ENCODE measurements at regions not wholly inside any gene's neighbourhood (a gene's known extent, or its start where the extent isn't known, plus 50 kb on each side); places are given as distances from the start of the nearest gene placed in this dataset.
A peak's percentile ranks its signal among the peaks of the same experiment; 100 is the strongest.

GRCh38 chr1:182293119-182293589, 98.4 kb downstream of the GLUL start:
- DNase-seq, result no peak

GRCh38 chr1:182292193-182292741, 99.3 kb downstream of the GLUL start:
- DNase-seq, result no peak

- no peak for DNase-seq
These were observed 99.9 kb downstream of the GLUL start for GRCh38 chr1:182291584-182292192.

- DNase-seq, result no peak
These were observed 102.6 kb downstream of the GLUL start for GRCh38 chr1:182288749-182289604.

GRCh38 chr1:182286761-182287160, 104.8 kb downstream of the GLUL start:
- DNase-seq, result no peak

GRCh38 chr1:182283746-182284544, 107.6 kb downstream of the GLUL start:
- DNase-seq, result no peak

GRCh38 chr1:182281541-182281940, 110.0 kb downstream of the GLUL start:
- no peak for DNase-seq

- DNase-seq, result no peak
These were observed 111.1 kb downstream of the GLUL start for GRCh38 chr1:182280504-182280900.

- DNase-seq, result peak; percentile 81
These were observed 111.7 kb downstream of the GLUL start for GRCh38 chr1:182279724-182280503.

GRCh38 chr1:182279302-182279701, 112.3 kb downstream of the GLUL start:
- no peak for DNase-seq

GRCh38 chr1:182278144-182279054, 113.2 kb downstream of the GLUL start:
- no peak for DNase-seq

GRCh38 chr1:182275271-182275670, 116.3 kb downstream of the GLUL start:
- no peak for DNase-seq

- DNase-seq, result no peak
These were observed 117.0 kb downstream of the GLUL start for GRCh38 chr1:182274618-182275017.

- DNase-seq, result no peak
These were observed 120.9 kb downstream of the GLUL start for GRCh38 chr1:182270731-182271130.

GRCh38 chr1:182269097-182269496, 122.5 kb downstream of the GLUL start:
- DNase-seq, result no peak

- no peak for DNase-seq
These were observed 122.9 kb downstream of the GLUL start for GRCh38 chr1:182268669-182269068.

GRCh38 chr1:182264185-182264584, 127.4 kb downstream of the GLUL start:
- DNase-seq, result no peak

- no peak for DNase-seq
These were observed 127.9 kb downstream of the GLUL start for GRCh38 chr1:182263706-182264105.

GRCh38 chr1:182262425-182262824, 129.2 kb downstream of the GLUL start:
- DNase-seq, result no peak

- no peak for DNase-seq
These were observed 129.9 kb downstream of the GLUL start for GRCh38 chr1:182261655-182262054.

GRCh38 chr1:182260516-182260915, 131.1 kb downstream of the GLUL start:
- no peak for DNase-seq
